DMS153 treated with DMSO at 0.1 percent for 48 hours (cell line): ENCODE measurements at regions not wholly inside any gene's neighbourhood (a gene's known extent, or its start where the extent isn't known, plus 50 kb on each side); places are given as distances from the start of the nearest gene placed in this dataset.

Experiments used
- DNase-seq: peaks from one replicate; lab custom pipeline; 2025; ENCODE audit not compliant: unreplicated experiment; lab: John Stamatoyannopoulos, UW

DNA sequence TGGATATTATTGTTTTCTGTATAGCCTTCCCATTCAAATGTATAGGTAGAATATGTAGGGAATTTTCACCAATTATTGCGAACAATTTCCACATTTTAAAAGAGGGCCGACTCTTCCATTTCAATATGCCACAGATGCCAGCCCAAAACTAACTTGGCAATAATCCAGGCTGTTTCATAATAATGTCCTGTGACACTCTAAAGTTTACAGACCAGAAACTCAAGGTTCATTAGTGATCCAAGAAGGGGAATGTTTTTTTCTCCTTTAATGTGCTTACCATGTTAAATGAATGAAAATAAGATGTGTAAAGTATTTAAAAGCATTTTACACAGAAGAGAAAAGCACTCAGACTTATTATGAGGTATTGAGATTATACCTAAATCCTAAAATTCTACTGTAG is 63.0 kb upstream of the FAM3C start:
- no peak for DNase-seq

DNA sequence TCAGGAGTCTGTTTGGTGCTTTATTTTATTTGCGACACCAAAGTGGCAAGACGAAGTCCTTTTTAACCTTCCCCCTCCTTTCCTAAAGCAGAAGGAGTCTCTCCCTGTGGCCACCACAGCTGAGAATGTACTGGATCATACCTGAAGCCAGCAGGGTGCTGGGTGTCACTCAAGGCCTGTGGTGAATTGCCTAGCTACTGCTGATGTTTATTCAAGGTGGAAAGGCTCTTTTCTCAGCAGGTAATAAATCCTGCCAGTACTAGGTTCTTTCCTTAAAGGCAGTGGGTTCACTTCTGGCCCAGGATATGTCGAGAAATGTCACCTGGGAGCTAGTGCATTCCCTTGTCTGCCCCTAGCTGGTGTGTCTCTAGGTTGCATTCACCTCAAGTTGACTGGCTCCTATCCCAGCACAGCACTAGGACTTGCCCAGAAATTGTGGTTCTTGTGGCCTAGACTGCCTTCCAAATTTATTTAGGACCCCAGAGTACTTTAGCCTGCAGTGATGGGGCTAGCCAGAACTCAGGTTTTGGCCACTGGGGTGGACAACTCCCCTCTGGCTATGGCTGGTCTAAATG is 60.8 kb upstream of the FAM3C start:
- DNase-seq, result no peak

DNA sequence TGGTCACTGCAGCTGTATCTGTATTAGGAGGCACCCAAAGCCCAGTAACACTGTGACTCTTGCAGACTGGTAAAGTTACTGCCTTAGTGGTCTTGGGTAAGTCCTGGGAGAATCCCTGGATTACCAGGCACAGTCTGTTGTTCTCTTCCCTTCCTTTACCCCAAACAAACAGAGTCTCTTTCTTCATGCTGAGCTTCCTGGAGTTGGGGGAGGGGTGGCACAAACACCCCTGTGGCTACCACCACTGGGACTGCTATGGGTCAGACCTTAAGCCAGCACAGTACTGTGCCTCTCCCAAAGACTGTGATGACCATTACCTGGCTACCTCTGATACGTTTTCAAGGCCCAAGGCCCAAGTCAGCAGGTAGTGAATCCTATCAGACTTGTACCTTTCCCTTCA is 59.9 kb upstream of the FAM3C start:
- no peak for DNase-seq

DNA sequence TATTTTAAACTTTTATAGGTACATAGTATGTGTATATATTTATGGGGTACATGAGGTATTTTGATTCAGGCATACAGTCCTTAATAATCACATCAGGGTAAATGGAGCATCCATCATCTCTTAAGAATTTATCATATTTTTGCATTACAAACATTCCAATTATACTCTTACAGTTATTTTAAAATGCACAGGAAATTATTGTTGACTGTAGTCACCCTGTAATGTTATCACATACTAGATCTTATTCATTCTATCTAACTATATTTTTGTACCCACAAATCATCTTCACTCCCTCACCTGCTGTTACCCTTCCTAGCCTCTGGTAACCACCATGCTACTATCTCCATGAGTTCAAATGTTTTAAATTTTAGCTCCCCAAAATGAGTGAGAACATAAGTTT is 56.3 kb upstream of the FAM3C start:
- DNase-seq, result no peak

DNA sequence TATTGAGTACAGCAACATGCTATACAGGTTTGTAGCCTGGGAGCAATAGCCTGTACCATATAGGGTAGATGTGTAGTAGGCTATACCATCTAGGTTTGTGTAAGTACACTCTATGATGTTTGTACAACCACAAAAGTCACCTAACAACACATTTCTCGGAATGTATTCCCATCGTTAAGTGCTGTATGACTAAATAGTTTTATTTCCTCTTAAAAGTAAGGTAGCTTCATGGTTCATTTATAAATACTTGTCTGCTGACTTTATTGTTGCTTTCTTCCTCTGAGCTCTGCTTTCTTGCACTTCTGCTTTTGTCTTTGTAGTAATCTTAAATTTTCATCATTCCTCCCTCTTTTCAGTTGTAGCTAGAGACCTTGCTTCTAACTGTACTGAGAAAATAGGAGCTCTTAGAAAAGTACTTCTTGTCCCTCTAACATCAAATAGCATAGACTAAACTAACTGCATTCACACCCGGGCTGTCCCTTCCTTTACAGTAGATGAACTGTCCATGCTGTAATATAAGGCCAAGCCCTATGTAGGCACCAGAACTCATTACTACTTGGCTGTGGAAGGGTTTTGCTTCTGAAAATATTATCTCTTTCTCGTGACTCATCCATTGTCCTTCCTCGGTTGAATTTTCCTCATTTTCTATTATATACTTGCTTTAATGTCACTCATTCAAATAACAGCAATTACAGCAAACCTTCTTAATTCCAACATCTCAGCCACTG is 55.4 kb upstream of the FAM3C start:
- DNase-seq, result no peak

DNA sequence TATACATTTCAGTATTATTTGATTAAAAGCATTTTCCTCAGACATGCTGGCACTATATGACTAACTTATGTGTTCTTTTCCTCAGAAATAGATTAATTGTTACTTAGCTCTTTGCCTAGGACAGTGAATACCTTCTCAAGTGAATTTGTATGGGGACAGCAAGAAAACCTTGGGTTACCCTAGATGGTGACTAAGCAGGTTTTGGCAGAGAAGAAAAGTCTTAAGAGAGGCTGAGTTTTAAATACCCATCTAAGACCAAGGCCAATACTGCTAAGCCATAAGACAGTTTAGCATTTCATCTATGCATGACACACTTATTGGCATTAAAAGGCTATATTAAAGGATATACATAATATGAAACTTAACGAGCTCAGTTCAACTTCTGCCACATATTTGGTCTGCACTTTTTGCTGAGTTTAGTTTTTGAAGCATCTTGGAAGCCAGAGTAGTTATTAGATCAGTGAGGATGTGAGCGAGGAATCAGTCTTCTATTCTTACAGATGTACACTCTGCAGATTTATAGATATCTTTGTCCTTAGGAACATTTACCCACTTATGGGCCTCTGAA is 54.6 kb upstream of the FAM3C start:
- DNase-seq, result no peak

DNA sequence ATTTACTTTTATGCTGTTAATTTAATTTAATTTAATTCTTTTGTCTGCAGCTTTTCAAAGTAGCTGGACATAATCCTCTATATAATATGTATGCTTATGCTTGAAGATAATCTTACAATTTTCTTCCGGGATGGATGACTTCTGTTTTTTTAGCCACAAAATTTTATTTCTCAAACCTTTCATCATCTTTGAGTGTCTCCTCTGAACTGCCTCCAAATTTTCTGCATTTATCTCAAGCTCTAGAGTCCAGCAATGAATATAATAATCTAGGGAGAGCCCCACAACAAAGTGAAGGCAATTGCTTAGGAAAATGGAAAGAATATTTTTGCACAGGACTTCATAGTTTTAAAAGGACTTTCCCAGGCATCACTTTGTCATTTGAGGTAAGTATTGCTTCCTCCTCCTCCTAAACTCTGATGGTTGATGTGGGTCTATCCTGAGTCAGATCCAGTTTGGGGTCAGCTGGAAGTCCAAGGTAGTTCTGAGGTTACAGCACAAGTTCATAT is 53.7 kb upstream of the FAM3C start:
- no peak for DNase-seq

DNA sequence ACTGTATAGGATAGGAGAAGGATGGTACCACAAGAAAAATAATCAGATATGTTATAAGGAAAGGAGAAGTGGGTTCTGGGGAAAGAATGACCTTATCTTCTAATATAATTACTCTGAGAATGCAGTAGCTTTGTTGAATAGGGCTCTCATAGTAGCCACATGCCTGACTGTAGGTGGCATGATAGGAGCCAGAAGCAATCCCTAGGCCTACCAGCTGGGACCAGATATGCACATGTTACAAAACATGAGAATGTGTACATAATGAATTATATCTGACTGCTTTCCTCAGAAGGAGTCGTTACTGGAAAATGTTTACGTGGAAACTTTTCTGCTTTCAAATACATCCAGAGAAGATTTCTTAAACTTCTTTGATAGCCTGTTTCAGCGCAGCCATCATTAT is 53.2 kb upstream of the FAM3C start:
- DNase-seq, result no peak

DNA sequence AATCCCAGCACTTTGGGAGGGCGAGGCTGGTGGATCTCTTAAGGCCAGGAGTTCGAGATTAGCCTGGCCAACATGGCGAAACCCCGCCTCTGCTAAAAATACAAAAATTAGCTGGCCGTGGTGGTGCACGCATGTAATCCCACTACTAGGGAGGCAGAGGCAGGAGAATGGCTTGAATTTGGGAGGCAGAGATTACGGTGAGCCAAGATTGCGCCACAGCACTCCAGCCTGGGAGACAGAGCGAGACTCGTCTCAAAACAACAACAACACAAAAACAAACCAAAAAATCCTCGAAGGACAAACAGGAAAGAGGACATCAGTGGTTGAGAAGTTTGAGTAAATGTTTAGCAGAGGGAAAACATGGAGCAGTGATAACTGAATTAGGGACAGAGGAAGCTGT is 52.3 kb upstream of the FAM3C start:
- DNase-seq, result no peak

DNA sequence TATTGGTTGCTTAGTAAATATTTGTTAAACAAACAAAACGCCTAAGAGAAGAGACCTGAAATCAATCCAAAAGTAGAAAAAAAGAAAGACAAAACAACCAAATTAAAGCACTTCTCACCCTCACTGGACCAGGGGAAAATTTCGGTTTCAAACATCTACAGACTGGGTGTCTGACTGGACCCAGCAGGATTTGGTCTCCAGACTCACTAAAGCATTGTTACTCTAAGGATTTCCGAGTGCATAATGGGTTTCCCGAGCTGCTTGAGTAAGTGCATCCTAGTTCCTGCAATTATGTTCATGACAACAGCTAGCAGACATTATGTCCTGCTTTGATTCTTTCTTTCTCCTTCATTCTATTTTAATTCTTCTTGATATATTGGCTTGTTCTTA is 51.8 kb upstream of the FAM3C start:
- no peak for DNase-seq

DNA sequence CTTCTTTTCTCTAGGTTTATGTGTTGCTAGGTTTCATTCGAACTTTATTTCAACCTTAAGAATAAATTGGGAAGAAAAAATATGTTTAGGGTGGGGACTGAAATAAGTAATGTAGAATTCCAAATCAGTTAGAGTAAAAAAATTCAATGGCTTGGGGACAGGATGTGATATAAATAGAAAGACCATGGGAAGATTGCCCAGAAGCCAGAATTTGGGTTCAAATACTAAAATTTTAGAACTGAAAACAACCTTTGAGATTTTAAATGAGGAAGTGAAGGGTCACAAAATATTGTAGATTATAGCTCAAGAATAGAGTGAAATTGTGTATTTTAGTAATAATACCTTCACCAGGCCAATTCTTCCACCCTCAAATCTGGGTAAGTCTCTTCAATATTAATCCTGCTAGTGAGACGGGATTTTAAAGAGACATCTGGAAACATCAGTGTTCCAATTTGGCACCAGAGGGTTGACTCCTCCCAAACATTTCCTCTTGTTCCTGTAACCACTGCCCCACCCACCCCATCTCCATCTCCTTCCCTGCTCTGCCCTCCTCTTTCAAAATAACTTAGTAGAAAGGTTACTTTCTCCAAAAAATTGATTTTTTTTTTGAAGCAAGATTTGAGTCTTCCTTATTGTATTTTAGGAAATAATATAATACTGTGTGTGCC is 51.3 kb upstream of the FAM3C start:
- no peak for DNase-seq

DNA sequence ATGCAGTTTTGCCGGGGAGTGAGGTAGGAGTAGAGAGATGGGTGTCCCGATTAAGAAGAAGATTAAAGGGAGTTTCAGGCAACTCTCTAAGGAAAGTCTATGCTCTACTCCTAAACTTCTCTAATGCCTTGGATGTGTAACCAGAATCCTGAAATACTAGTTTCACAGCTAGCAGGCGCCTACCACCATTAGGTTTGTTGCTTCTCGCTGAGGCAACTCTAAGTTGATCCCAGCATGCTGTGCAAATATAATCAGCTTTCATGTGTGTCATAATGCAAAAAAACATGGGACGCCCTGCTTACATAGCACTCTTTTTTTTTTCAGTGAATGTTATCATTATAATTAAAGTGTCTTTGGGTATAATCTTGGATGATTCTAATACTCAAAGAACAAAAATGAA is 50.4 kb upstream of the FAM3C start:
- DNase-seq, result no peak
